Tongue (tissue), 1 donor: ENCODE measurements at regions not wholly inside any gene's neighbourhood (a gene's known extent, or its start where the extent isn't known, plus 50 kb on each side); places are given as distances from the start of the nearest gene placed in this dataset.
A peak's percentile ranks its signal among the peaks of the same experiment; 100 is the strongest.
"Not testable (repeated sequence)": the region's sequence is repeated elsewhere in the genome, so short reads cannot be mapped to it uniquely, and the experiment has no call there.

Source experiments
- DNase-seq: peaks from one replicate; pipeline ENCODE4 v3.0.0-alpha.2; 2015

GRCh38 chr2:156779416-156780120 is 343.4 kb downstream of the GPD2 start:
- DNase-seq = no peak

GRCh38 chr2:156781677-156782076 is 345.5 kb downstream of the GPD2 start:
- not testable (repeated sequence) for DNase-seq

DNA sequence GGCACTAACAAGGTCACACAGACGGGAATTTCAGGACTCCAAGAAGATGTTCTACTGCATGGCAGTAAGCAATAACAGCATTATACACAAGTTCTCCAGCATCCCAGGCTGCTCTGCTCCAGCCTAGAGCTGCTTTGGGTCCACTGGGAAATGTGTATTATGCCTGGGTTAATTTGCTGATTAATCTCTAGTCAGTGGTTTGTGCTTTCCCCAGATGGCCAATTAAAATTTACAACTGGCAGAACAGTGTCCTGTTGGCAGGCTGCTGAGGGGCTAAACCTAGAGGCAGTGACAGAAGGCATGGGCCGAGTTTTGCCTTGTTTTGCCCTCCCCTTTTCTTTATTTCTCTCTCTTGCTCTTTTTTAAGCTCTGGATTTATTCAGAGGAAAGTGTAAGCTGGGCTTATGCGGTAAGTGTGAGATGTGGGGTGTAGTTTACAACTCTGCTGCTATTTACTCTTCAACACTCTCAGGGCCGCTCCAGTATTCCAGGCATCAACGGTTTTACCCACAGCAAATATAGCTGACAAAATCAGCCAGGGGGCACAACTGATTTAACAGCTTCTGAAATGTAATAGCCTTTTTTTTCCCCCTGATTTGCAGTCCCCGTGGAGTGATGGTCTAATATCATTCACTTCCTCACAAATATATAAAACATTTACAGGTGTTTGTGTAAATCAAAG is 348.0 kb downstream of the GPD2 start:
- peak; percentile 2 for DNase-seq

DNA sequence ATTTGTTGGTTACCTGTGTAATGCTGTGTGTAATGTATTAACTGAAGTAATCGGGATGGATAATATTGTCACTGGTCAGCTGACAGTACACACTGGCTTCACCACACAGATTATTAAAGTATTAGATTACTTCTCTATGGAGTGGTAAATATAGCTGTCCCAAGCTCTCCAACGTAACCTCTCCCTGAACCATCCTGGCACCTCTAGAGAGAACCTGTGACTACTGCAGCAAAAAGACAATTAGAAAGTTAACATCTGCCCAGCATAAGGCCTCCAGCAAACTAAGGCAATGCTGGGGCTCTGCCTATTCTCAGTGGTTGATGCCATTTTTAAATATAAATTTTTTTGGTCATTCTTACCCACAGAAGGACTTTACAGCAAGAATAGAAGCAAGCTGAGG is 351.3 kb downstream of the GPD2 start:
- no peak for DNase-seq

GRCh38 chr2:156790343-156791037 is 354.3 kb downstream of the GPD2 start:
- no peak for DNase-seq

DNA sequence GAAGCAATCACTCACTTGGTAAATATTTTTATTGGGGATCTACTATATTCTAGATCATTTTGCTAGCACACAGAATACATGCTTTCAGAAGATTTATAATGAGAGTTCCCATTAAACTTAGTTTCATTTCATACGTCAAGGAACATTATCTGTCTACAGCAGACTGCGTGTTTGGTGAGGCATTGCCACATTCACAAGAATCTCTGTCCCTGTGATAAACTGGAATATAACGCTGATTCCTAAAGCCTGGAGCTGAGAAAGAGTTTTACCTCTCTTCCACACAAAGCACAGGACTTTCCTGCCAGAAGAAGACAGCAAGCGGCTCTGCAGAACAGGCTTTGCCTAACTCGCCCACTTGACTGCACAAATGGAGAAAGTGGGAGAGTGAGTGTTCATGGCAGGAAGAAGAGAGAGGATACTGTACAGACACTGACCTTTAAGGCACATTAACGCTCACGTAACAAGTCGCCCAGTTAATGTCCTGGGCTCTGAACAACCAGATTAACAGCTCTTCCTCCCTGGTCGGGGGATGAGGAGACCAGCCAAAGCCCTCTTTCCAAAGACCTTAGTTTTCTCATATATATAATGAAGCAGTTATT is 356.2 kb downstream of the GPD2 start:
- DNase-seq = no peak

DNA sequence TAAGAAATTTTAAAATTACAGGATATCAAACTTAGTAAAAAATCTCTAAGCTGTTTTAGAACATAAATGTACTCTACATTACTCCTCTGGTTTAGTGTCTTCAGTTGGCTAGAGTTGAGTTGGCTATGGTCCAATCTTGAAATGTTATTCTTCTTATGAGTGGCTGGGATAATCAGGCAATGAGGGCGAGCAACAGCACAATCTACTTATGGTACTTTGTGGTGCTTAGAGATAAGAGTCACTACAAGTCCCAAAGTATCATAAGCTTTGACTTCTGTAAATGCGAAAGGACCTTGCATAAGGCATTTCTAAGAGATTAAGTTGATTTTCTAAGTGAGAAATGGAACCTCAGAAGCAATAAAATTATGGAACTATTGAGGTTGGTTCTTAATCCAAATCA is 361.7 kb downstream of the GPD2 start:
- DNase-seq = peak; percentile 12

GRCh38 chr2:156800065-156800653 is 364.0 kb downstream of the GPD2 start:
- peak; percentile 3 for DNase-seq

GRCh38 chr2:156800781-156801361 is 364.7 kb downstream of the GPD2 start:
- peak; percentile 41 for DNase-seq

- DNase-seq = no peak
Observed at GRCh38 chr2:156803243-156803642, 367.1 kb downstream of the GPD2 start.

- DNase-seq = no peak
Observed at GRCh38 chr2:156803967-156804366, 367.8 kb downstream of the GPD2 start.

DNA sequence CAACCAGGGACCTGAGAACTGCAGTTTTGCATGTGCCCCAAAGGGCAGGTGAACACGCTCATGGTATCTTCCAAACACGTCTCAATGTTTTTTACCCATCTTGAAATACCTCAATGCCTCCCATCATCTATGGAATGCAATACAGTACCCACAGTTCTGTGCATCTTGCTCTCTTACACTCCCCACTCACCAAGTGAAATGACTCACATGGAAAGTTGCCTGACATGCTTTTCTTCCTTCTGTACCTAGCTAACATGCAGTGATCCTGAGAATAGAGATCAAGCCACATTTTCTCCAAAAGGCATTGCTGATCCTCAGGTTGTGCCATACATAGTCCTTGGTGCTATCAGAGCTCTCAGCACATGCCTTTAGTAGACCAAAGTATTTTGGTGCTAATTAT is 373.9 kb downstream of the GPD2 start:
- no peak for DNase-seq

- no peak for DNase-seq
Observed at GRCh38 chr2:156812496-156812895, 376.3 kb downstream of the GPD2 start.

GRCh38 chr2:156817430-156817829 is 381.3 kb downstream of the GPD2 start:
- no peak for DNase-seq

DNA sequence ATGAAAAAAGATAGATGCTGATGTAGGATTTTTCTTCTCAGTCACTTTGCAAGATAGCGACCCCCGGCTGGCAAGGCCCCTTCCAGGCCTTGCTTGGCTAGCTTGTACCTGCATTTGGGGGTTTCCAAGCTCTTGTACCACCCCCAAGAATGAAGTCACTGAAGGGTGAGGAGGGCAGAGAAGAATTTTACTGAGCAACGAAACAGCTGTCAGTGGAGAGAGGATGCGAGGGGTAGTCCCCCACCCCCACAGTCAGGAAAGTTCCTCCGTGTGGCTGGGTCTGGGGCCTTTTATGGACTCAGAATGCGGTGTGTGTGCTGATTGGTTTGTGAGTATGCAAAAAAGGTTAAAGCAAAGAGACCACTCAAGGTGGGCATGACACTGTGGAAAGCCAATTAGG is 382.0 kb downstream of the GPD2 start:
- no peak for DNase-seq

- peak; percentile 48 for DNase-seq
Observed at GRCh38 chr2:156818944-156819343, 382.8 kb downstream of the GPD2 start.

- DNase-seq = peak; percentile 70
Observed at GRCh38 chr2:156826341-156826933, 390.3 kb downstream of the GPD2 start.

DNA sequence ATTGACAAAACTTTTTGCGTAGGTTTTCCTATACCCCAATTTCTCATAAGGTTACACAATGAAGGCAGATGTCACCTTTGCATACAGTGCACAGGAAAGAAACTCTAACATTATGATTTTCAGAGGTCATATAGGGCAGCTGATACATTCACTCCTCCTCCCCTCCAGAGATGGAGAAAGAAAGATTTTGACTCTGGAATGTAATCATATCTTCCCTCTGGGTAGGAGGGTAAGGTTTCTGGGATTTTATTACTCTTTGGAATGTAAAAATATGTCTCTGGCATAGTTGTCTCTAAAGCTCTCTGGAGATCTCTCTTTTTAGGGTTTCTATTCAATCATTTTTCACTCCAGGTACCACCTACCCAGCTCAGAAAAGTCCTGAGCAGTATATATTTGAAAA is 398.3 kb downstream of the GPD2 start:
- no peak for DNase-seq

GRCh38 chr2:156837635-156838370 is 401.6 kb downstream of the GPD2 start:
- DNase-seq = peak; percentile 44

DNA sequence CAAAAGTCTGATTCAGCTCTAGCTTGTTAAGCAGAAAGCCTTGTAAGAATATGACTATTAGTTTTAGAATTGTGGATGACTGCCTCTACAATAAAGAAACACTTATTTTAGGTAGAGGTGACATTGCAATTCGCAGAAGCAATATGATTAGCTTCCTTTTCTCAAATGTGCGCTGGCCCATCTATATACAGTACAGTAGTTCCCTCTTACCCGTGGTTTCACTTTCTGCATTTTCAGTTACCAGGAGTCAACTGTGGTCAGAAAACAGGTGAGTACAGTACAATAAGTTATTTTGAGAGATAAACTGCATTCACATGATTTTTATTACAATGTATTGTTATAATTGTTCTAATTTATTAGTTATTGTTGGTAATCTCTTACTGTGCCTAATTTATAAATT is 405.1 kb downstream of the GPD2 start:
- no peak for DNase-seq
